ENCODE measurements at regions not wholly inside any gene's neighbourhood (a gene's known extent, or its start where the extent isn't known, plus 50 kb on each side); places are given as distances from the start of the nearest gene placed in this dataset.

- no peak for TF ChIP-seq ZBTB8A (IDR thresholded peaks at IDR 0.05; ENCODE audit: partially characterized antibody)
- no peak for TF ChIP-seq SMAD2 (IDR thresholded peaks at IDR 0.05; ENCODE audit: low read depth, low read length)
- no peak for TF ChIP-seq ZNF324 (CRISPR knock-in tag; IDR thresholded peaks at IDR 0.05)
- no peak for TF ChIP-seq ELF4 (CRISPR knock-in tag; IDR thresholded peaks at IDR 0.05)
- TF ChIP-seq ZNF133 (CRISPR knock-in tag; IDR thresholded peaks at IDR 0.05) = no peak
- no peak for TF ChIP-seq ZNF76 (CRISPR knock-in tag; IDR thresholded peaks at IDR 0.05; ENCODE audit: borderline replicate concordance)
- no peak for TF ChIP-seq ZNF644 (tag; IDR thresholded peaks at IDR 0.05; ENCODE audit: low read depth)
These were observed 244.8 kb downstream of the NHLRC3 start for GRCh38 chr13:39283072-39283471.
